Liver (tissue), 8 donors: ENCODE measurements at regions not wholly inside any gene's neighbourhood (a gene's known extent, or its start where the extent isn't known, plus 50 kb on each side); places are given as distances from the start of the nearest gene placed in this dataset.

Source experiments
- DNase-seq: peaks from one replicate; pipeline ENCODE4 v3.0.0-alpha.2; 2017; ENCODE audit warnings: low spot score
- H3K27ac ChIP-seq, 2 donors: one replicate each; pipeline ENCODE4 v1.7.0; 2013; ENCODE audit warnings: inconsistent platforms in 2 of 2, low read length in 2 of 2, control low read depth in 1 of 2, low read depth in 1 of 2, mild to moderate bottlenecking in 1 of 2
- H3K27me3 ChIP-seq, 4 donors: one replicate each; pipeline versions ENCODE4 v1.6.1 to v1.7.0; 2013; ENCODE audit warnings: low read length in 3 of 4, inconsistent platforms in 1 of 4, mild to moderate bottlenecking in 1 of 4, moderate library complexity in 1 of 4; ENCODE audit not compliant: control insufficient read depth in 4 of 4, insufficient read depth in 4 of 4
- H3K36me3 ChIP-seq, 4 donors: one replicate each; pipeline versions ENCODE4 v1.6.1 to v1.7.0; 2013; ENCODE audit warnings: low read length in 3 of 4, mild to moderate bottlenecking in 3 of 4, low read depth in 1 of 4, moderate library complexity in 1 of 4; ENCODE audit not compliant: control insufficient read depth in 4 of 4, insufficient read depth in 3 of 4
- H3K4me1 ChIP-seq, 4 donors: one replicate each; pipeline versions ENCODE4 v1.6.1 to v1.7.0; 2013; ENCODE audit warnings: low read length in 3 of 4, mild to moderate bottlenecking in 3 of 4, moderate library complexity in 1 of 4; ENCODE audit not compliant: control insufficient read depth in 4 of 4, insufficient read depth in 4 of 4
- H3K4me3 ChIP-seq, 3 donors: one replicate each; pipeline versions ENCODE4 v1.6.1 to v1.7.0; 2013; ENCODE audit warnings: low read length in 3 of 3, control low read depth in 1 of 3, low read depth in 1 of 3, mild to moderate bottlenecking in 1 of 3
- H3K9ac ChIP-seq, 2 donors: one replicate each; pipeline ENCODE4 v1.7.0; 2013; ENCODE audit warnings: low read length in 2 of 2, mild to moderate bottlenecking in 2 of 2, moderate library complexity in 2 of 2, control low read depth in 1 of 2, low read depth in 1 of 2
- H3K9me3 ChIP-seq, 4 donors: one replicate each; pipeline versions ENCODE4 v1.6.1 to v1.7.0; 2013; ENCODE audit warnings: low read length in 3 of 4; ENCODE audit not compliant: control insufficient read depth in 4 of 4
- EGR1 ChIP-seq, 2 donors: IDR thresholded peaks; 2 replicates each; pipeline ENCODE4 v1.6.1; 2016 to 2018; ENCODE audit warnings: antibody characterized with exemption in 2 of 2, low read depth in 2 of 2
- FOXA1 ChIP-seq: IDR thresholded peaks from 2 replicates; pipeline ENCODE4 v1.6.1; 2016; ENCODE audit warnings: antibody characterized with exemption
- FOXA2 ChIP-seq: IDR thresholded peaks from 2 replicates; pipeline ENCODE4 v1.6.1; 2016; ENCODE audit warnings: antibody characterized with exemption
- GABPA ChIP-seq, 2 donors: IDR thresholded peaks in 1 of 2; conservative IDR thresholded peaks in 1 of 2; 2 replicates each; pipeline ENCODE4 v1.6.1; 2016; ENCODE audit warnings: antibody characterized with exemption in 2 of 2, mild to moderate bottlenecking in 1 of 2, moderate library complexity in 1 of 2
- HNF4A ChIP-seq, 2 donors: conservative IDR thresholded peaks; 2 replicates each; pipeline ENCODE4 v1.6.1; 2016; ENCODE audit warnings: antibody characterized with exemption in 2 of 2, mild to moderate bottlenecking in 2 of 2
- HNF4G ChIP-seq: IDR thresholded peaks from 2 replicates; pipeline ENCODE4 v1.6.1; 2016; ENCODE audit warnings: antibody characterized with exemption
- JUND ChIP-seq, 2 donors: IDR thresholded peaks; 2 replicates each; pipeline ENCODE4 v1.6.1; 2016; ENCODE audit warnings: antibody characterized with exemption in 2 of 2
- NR2F2 ChIP-seq: IDR thresholded peaks from 2 replicates; pipeline ENCODE4 v1.6.1; 2016; ENCODE audit warnings: antibody characterized with exemption
- RAD21 ChIP-seq, 2 donors: IDR thresholded peaks; 2 replicates each; pipeline ENCODE4 v1.6.1; 2016; ENCODE audit warnings: antibody characterized with exemption in 2 of 2, mild to moderate bottlenecking in 2 of 2
- RXRA ChIP-seq, 2 donors: IDR thresholded peaks; 2 replicates each; pipeline ENCODE4 v1.6.1; 2017 to 2018; ENCODE audit warnings: antibody characterized with exemption in 2 of 2, mild to moderate bottlenecking in 1 of 2
- SP1 ChIP-seq: IDR thresholded peaks from 2 replicates; pipeline ENCODE4 v1.6.1; 2018; ENCODE audit warnings: antibody characterized with exemption, mild to moderate bottlenecking
- TAF1 ChIP-seq: conservative IDR thresholded peaks from 2 replicates; pipeline ENCODE4 v1.6.1; 2016; ENCODE audit warnings: antibody characterized with exemption, mild to moderate bottlenecking
- YY1 ChIP-seq: IDR thresholded peaks from 2 replicates; pipeline ENCODE4 v1.6.1; 2016; ENCODE audit warnings: antibody characterized with exemption, mild to moderate bottlenecking
- WGBS: extraction: QIAGEN DNeasy Blood & Tissue Kit; methylation state at CpG from one replicate; pipeline ENCODE4 v1.1.7; 2013; 5-methylcytosine and 5-hydroxymethylcytosine counted together
- TF ChIP-seq, protein P1 (sequence below): IDR thresholded peaks from 2 replicates; pipeline ENCODE4 v1.6.1; 2016; ENCODE audit warnings: antibody characterized with exemption
- TF ChIP-seq, protein P2 (sequence below): fragments of 150-350 bp; IDR thresholded peaks from 2 replicates; pipeline ENCODE4 v1.5.1; 2017; ENCODE audit warnings: improper control_type of control experiment, low read depth, low read length; ENCODE audit not compliant: missing input control
- TF ChIP-seq, protein P3 (sequence below): IDR thresholded peaks from 2 replicates; pipeline ENCODE4 v1.6.1; 2016; ENCODE audit warnings: antibody characterized with exemption
- TF ChIP-seq, protein P4 (sequence below): IDR thresholded peaks from 2 replicates; pipeline ENCODE4 v1.6.1; 2016; ENCODE audit warnings: antibody characterized with exemption
- TF ChIP-seq, protein P5 (sequence below): IDR thresholded peaks from 2 replicates; pipeline ENCODE4 v1.6.1; 2016; ENCODE audit warnings: antibody characterized with exemption, mild to moderate bottlenecking
- donor health status: healthy.
- donor health status: healthy.
- donor health status: healthy.
- donor health status: healthy.
- donor health status: healthy.

DNA sequence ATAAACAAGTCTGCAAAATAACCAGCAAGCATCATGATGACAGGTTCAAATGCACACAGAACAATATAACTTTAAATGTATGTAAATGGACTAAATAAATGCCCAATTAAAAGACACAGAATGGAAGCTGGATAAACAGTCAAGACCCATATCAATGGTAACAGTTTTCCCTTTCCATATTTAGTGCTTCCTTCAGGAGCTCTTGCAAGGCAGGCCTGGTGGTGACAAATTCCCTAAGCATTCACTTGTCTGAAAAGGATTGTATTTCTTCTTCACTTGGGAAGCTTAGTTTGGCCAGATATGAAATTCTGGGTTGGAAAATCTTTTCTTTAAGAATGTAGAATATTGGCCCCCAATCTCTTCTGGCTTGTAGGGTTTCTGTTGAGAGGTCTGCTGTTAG, 120.2 kb upstream of the RASA1 start:
- TF ChIP-seq JUND (IDR thresholded peaks at IDR 0.05) (no peak), FOXA1 (no peak), FOXA2 (no peak), TAF1 (no peak), RAD21 (IDR thresholded peaks at IDR 0.05) (no peak), HNF4G (no peak), RXRA (IDR thresholded peaks at IDR 0.05) (no peak), GABPA (IDR thresholded peaks at IDR 0.05 in 1 of 2, conservative IDR thresholded peaks at IDR 0.05 in 1 of 2) (no peak), NR2F2 (no peak), SP1 (no peak), HNF4A (conservative IDR thresholded peaks at IDR 0.05) (no peak), EGR1 (IDR thresholded peaks at IDR 0.05; ENCODE audit: low read depth in 2 of 2) (no peak), YY1 (no peak)
- TF ChIP-seq, protein P1, sequence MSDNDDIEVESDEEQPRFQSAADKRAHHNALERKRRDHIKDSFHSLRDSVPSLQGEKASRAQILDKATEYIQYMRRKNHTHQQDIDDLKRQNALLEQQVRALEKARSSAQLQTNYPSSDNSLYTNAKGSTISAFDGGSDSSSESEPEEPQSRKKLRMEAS = no peak
- TF ChIP-seq, protein P2, sequence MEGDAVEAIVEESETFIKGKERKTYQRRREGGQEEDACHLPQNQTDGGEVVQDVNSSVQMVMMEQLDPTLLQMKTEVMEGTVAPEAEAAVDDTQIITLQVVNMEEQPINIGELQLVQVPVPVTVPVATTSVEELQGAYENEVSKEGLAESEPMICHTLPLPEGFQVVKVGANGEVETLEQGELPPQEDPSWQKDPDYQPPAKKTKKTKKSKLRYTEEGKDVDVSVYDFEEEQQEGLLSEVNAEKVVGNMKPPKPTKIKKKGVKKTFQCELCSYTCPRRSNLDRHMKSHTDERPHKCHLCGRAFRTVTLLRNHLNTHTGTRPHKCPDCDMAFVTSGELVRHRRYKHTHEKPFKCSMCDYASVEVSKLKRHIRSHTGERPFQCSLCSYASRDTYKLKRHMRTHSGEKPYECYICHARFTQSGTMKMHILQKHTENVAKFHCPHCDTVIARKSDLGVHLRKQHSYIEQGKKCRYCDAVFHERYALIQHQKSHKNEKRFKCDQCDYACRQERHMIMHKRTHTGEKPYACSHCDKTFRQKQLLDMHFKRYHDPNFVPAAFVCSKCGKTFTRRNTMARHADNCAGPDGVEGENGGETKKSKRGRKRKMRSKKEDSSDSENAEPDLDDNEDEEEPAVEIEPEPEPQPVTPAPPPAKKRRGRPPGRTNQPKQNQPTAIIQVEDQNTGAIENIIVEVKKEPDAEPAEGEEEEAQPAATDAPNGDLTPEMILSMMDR = no peak
- TF ChIP-seq, protein P3, sequence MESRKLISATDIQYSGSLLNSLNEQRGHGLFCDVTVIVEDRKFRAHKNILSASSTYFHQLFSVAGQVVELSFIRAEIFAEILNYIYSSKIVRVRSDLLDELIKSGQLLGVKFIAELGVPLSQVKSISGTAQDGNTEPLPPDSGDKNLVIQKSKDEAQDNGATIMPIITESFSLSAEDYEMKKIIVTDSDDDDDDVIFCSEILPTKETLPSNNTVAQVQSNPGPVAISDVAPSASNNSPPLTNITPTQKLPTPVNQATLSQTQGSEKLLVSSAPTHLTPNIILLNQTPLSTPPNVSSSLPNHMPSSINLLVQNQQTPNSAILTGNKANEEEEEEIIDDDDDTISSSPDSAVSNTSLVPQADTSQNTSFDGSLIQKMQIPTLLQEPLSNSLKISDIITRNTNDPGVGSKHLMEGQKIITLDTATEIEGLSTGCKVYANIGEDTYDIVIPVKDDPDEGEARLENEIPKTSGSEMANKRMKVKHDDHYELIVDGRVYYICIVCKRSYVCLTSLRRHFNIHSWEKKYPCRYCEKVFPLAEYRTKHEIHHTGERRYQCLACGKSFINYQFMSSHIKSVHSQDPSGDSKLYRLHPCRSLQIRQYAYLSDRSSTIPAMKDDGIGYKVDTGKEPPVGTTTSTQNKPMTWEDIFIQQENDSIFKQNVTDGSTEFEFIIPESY = no peak
- TF ChIP-seq, protein P4, sequence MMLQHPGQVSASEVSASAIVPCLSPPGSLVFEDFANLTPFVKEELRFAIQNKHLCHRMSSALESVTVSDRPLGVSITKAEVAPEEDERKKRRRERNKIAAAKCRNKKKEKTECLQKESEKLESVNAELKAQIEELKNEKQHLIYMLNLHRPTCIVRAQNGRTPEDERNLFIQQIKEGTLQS = no peak
- TF ChIP-seq, protein P5, sequence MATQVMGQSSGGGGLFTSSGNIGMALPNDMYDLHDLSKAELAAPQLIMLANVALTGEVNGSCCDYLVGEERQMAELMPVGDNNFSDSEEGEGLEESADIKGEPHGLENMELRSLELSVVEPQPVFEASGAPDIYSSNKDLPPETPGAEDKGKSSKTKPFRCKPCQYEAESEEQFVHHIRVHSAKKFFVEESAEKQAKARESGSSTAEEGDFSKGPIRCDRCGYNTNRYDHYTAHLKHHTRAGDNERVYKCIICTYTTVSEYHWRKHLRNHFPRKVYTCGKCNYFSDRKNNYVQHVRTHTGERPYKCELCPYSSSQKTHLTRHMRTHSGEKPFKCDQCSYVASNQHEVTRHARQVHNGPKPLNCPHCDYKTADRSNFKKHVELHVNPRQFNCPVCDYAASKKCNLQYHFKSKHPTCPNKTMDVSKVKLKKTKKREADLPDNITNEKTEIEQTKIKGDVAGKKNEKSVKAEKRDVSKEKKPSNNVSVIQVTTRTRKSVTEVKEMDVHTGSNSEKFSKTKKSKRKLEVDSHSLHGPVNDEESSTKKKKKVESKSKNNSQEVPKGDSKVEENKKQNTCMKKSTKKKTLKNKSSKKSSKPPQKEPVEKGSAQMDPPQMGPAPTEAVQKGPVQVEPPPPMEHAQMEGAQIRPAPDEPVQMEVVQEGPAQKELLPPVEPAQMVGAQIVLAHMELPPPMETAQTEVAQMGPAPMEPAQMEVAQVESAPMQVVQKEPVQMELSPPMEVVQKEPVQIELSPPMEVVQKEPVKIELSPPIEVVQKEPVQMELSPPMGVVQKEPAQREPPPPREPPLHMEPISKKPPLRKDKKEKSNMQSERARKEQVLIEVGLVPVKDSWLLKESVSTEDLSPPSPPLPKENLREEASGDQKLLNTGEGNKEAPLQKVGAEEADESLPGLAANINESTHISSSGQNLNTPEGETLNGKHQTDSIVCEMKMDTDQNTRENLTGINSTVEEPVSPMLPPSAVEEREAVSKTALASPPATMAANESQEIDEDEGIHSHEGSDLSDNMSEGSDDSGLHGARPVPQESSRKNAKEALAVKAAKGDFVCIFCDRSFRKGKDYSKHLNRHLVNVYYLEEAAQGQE = no peak
- Histone ChIP-seq H3K4me3 (no peak overlapping the region), H3K27me3 (no peaks in the 10 kb centered on the region), H3K9me3 (no peaks in the 10 kb centered on the region), H3K4me1 (no peaks in the 10 kb centered on the region), H3K36me3 (no peaks in the 10 kb centered on the region), H3K9ac (no peak overlapping the region), H3K27ac (no peak overlapping the region)
- DNase-seq = no peak

DNA sequence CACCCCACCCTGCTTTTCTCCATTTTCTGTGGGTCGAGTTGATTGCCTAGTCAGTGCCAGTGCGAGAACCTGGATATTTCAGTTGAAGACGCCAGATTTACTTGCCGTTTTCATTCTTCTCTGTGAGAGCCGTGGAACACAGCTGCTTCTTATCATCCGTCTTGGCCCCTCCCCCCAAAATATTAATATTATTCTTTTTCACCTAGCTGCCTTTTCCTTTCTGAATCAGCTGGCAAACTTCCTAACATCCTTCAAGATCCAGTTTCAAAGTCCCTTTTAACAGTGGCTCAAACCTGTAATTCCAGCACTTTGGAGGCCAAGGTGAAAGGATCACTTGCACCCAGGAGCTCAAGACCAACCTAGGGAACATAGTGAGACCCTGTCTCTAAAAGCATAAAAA, 117.1 kb upstream of the RASA1 start:
- H3K27ac ChIP-seq = no peak overlapping the region
- H3K27me3 ChIP-seq = no peaks in the 10 kb centered on the region
- no peak for DNase-seq
- H3K4me1 ChIP-seq = no peaks in the 10 kb centered on the region
- H3K36me3 ChIP-seq = no peaks in the 10 kb centered on the region
- no peaks in the 10 kb centered on the region for H3K9me3 ChIP-seq
- 79% methylated on average over 6 of the region's 6 CpGs for WGBS
- no peak overlapping the region for H3K4me3 ChIP-seq
- no peak overlapping the region for H3K9ac ChIP-seq
- TF ChIP-seq SP1 (no peak), TAF1 (no peak), EGR1 (IDR thresholded peaks at IDR 0.05; ENCODE audit: low read depth in 2 of 2) (no peak), NR2F2 (no peak), JUND (IDR thresholded peaks at IDR 0.05) (no peak), FOXA2 (no peak), FOXA1 (no peak)
- TF ChIP-seq, protein P5 = no peak
- TF ChIP-seq, protein P4 = no peak
- TF ChIP-seq, protein P2 = no peak
